Keratinocyte (primary cell): ENCODE measurements at regions not wholly inside any gene's neighbourhood (a gene's known extent, or its start where the extent isn't known, plus 50 kb on each side); places are given as distances from the start of the nearest gene placed in this dataset.

Experiments used
- DNase-seq: peaks from one replicate; pipeline ENCODE4 v3.0.0-alpha.2; 2011; ENCODE audit warnings: low read depth, missing footprints, low spot score
- FAIRE-seq: peaks from 2 replicates; lab custom pipeline; 2011; peaks lifted over from hg19 to GRCh38; lab: Jason Lieb, UNC
- H2AFZ ChIP-seq: 2 replicates; pipeline ENCODE4 v1.6.0; 2012; ENCODE audit warnings: low read length, control low read depth, inconsistent platforms; ENCODE audit not compliant: control insufficient read depth
- H3K27ac ChIP-seq: 2 replicates; pipeline ENCODE4 v1.5.1; 2011; ENCODE audit warnings: low read length; ENCODE audit not compliant: control insufficient read depth, insufficient read depth
- H3K27me3 ChIP-seq: 3 replicates; pipeline ENCODE4 v1.6.0; 2011; ENCODE audit warnings: low read length; ENCODE audit not compliant: control insufficient read depth, insufficient read depth; ENCODE audit errors: extremely low read depth
- H3K36me3 ChIP-seq, 2 experiments: 2 replicates in 1 of 2; 3 replicates in 1 of 2; pipeline ENCODE4 v1.5.1; 2011; ENCODE audit warnings: low read length in 2 of 2, mild to moderate bottlenecking in 1 of 2; ENCODE audit not compliant: control insufficient read depth in 2 of 2, insufficient read depth in 2 of 2; ENCODE audit errors: extremely low read depth in 1 of 2
- H3K4me1 ChIP-seq: 3 replicates; pipeline ENCODE4 v1.5.1; 2011; ENCODE audit warnings: low read length; ENCODE audit not compliant: control insufficient read depth, insufficient read depth; ENCODE audit errors: extremely low read depth
- H3K4me2 ChIP-seq: 3 replicates; pipeline ENCODE4 v1.6.0; 2011; ENCODE audit warnings: low read depth, low read length; ENCODE audit not compliant: control insufficient read depth, insufficient read depth; ENCODE audit errors: extremely low read depth
- H3K4me3 ChIP-seq, 3 experiments: fragments of 200-600 bp in 1 of 3; sonication (generic) in 1 of 3; 2 replicates in 2 of 3; 3 replicates in 1 of 3; pipeline ENCODE4 v1.5.1; 2011 to 2016; ENCODE audit warnings: low read length in 3 of 3, mild to moderate bottlenecking in 3 of 3, control low read depth in 2 of 3, inconsistent platforms in 1 of 3, low read depth in 1 of 3, mixed read lengths in 1 of 3, mixed run types in 1 of 3, moderate library complexity in 1 of 3; ENCODE audit not compliant: control insufficient read depth in 2 of 3, insufficient read depth in 2 of 3; ENCODE audit errors: extremely low read depth in 1 of 3
- H3K79me2 ChIP-seq: 2 replicates; pipeline ENCODE4 v1.6.0; 2012; ENCODE audit warnings: low read length; ENCODE audit not compliant: control insufficient read depth, insufficient read depth
- H3K9ac ChIP-seq: 3 replicates; pipeline ENCODE4 v1.6.0; 2011; ENCODE audit warnings: low read length; ENCODE audit not compliant: control insufficient read depth, insufficient read depth; ENCODE audit errors: extremely low read depth
- H3K9me1 ChIP-seq: 3 replicates; pipeline ENCODE4 v1.6.0; 2011; ENCODE audit warnings: low read length; ENCODE audit not compliant: control insufficient read depth, insufficient read depth; ENCODE audit errors: extremely low read depth
- H3K9me3 ChIP-seq: 2 replicates; pipeline ENCODE4 v1.5.1; 2012; ENCODE audit warnings: low read depth, low read length; ENCODE audit not compliant: control insufficient read depth
- H4K20me1 ChIP-seq: 3 replicates; pipeline ENCODE4 v1.6.0; 2011; ENCODE audit warnings: low read length; ENCODE audit not compliant: control insufficient read depth, insufficient read depth; ENCODE audit errors: extremely low read depth
- CTCF ChIP-seq, 3 experiments: IDR thresholded peaks in 1 of 3; conservative IDR thresholded peaks in 1 of 3; optimal IDR thresholded peaks in 1 of 3; 2 replicates in 2 of 3; 3 replicates in 1 of 3; pipeline versions ENCODE3 to v1.5.1; 2011; ENCODE audit warnings: low read length in 3 of 3, mild to moderate bottlenecking in 3 of 3, moderate library complexity in 2 of 3, control low read depth in 1 of 3, inconsistent platforms in 1 of 3; ENCODE audit not compliant: insufficient read depth in 2 of 3; ENCODE audit errors: extremely low read depth in 1 of 3
- EZH2 ChIP-seq: IDR thresholded peaks from one replicate; pipeline ENCODE4 v1.6.1; 2012; ENCODE audit warnings: inconsistent platforms, mild to moderate bottlenecking, low read length, moderate library complexity
- dilution Hi-C: fragments of 300-500 bp; cut with MboI; formaldehyde crosslinking; loops from one replicate; pipeline ENCODE4 v1.7.0; 2020; ENCODE audit warnings: low sequenced_read_pairs; ENCODE audit not compliant: extremely low pct_ligation_motif_present

GRCh38 chr1:217088521-217089284, 365.5 kb upstream of the ESRRG start:
- Histone ChIP-seq H3K9me3 (no peaks in the 10 kb centered on the region), H3K27me3 (peaks cover 17% of the 10 kb centered on the region), H3K9ac (no peak overlapping the region), H3K36me3 (no peaks in the 10 kb centered on the region), H3K4me2 (peak overlapping the region; percentile 67), H3K27ac (no peak overlapping the region), H3K9me1 (no peaks in the 10 kb centered on the region), H3K4me1 (no peaks in the 10 kb centered on the region), H3K4me3 (no peak overlapping the region), H2AFZ (no peak overlapping the region), H4K20me1 (no peaks in the 10 kb centered on the region), H3K79me2 (no peaks in the 10 kb centered on the region)
- DNase-seq: no peak
- no peak for FAIRE-seq
- no peak for TF ChIP-seq CTCF (optimal IDR thresholded peaks at IDR 0.05 in 1 of 3, IDR thresholded peaks at IDR 0.05 in 1 of 3, conservative IDR thresholded peaks at IDR 0.05 in 1 of 3; ENCODE audit: extremely low read depth in 1 of 3, insufficient read depth in 2 of 3, low read length in 3 of 3)
- no peak for TF ChIP-seq EZH2
- dilution Hi-C loops: no loop called here

GRCh38 chr1:217088011-217088410, 364.8 kb upstream of the ESRRG start:
- peaks cover 17% of the 10 kb centered on the region for H3K27me3 ChIP-seq
- no peak for FAIRE-seq
- dilution Hi-C loops: no loop called here

More at GRCh38 chr1:217088011-217088410, 364.8 kb upstream of the ESRRG start:
- no peaks in the 10 kb centered on the region for H3K9me1 ChIP-seq
- no peak for DNase-seq
- H2AFZ ChIP-seq: no peak overlapping the region
- no peak overlapping the region for H3K27ac ChIP-seq
- no peaks in the 10 kb centered on the region for H4K20me1 ChIP-seq
- H3K4me2 ChIP-seq: no peak overlapping the region
- H3K9ac ChIP-seq: no peak overlapping the region
- no peak overlapping the region for H3K4me3 ChIP-seq
- no peaks in the 10 kb centered on the region for H3K9me3 ChIP-seq
- no peak for TF ChIP-seq EZH2
- TF ChIP-seq CTCF (optimal IDR thresholded peaks at IDR 0.05 in 1 of 3, IDR thresholded peaks at IDR 0.05 in 1 of 3, conservative IDR thresholded peaks at IDR 0.05 in 1 of 3; ENCODE audit: extremely low read depth in 1 of 3, insufficient read depth in 2 of 3, low read length in 3 of 3): no peak
- H3K79me2 ChIP-seq: no peaks in the 10 kb centered on the region
- no peaks in the 10 kb centered on the region for H3K4me1 ChIP-seq
- H3K36me3 ChIP-seq: no peaks in the 10 kb centered on the region
